ENCODE measurements at regions not wholly inside any gene's neighbourhood (a gene's known extent, or its start where the extent isn't known, plus 50 kb on each side); places are given as distances from the start of the nearest gene placed in this dataset.
"Not testable (repeated sequence)": the region's sequence is repeated elsewhere in the genome, so short reads cannot be mapped to it uniquely, and the experiment has no call there.

- Histone ChIP-seq H3K4me3 (replicated peaks; ENCODE audit: low read depth, low read length) (no peak overlapping the region), H3K36me3 (ENCODE audit: control insufficient read depth, insufficient read depth, low read length) (no peaks in the 10 kb centered on the region), H3K27me3 (replicated peaks; ENCODE audit: control insufficient read depth, insufficient read depth, low read length) (no peaks in the 10 kb centered on the region)
- TF ChIP-seq, protein P1, sequence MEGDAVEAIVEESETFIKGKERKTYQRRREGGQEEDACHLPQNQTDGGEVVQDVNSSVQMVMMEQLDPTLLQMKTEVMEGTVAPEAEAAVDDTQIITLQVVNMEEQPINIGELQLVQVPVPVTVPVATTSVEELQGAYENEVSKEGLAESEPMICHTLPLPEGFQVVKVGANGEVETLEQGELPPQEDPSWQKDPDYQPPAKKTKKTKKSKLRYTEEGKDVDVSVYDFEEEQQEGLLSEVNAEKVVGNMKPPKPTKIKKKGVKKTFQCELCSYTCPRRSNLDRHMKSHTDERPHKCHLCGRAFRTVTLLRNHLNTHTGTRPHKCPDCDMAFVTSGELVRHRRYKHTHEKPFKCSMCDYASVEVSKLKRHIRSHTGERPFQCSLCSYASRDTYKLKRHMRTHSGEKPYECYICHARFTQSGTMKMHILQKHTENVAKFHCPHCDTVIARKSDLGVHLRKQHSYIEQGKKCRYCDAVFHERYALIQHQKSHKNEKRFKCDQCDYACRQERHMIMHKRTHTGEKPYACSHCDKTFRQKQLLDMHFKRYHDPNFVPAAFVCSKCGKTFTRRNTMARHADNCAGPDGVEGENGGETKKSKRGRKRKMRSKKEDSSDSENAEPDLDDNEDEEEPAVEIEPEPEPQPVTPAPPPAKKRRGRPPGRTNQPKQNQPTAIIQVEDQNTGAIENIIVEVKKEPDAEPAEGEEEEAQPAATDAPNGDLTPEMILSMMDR (IDR thresholded peaks at IDR 0.05; ENCODE audit: insufficient read depth, low read length, poor library complexity, severe bottlenecking) = no peak
- DNase-seq (ENCODE audit: extremely low read depth, insufficient read length) = no peak
These were observed 103.0 kb upstream of the C1GALT1C1 start for GRCh38 chrX:120732879-120733278.

- Histone ChIP-seq H3K27me3 (replicated peaks; ENCODE audit: control insufficient read depth, insufficient read depth, low read length) (no peaks in the 10 kb centered on the region), H3K4me3 (replicated peaks; ENCODE audit: low read depth, low read length) (no peak overlapping the region), H3K36me3 (ENCODE audit: control insufficient read depth, insufficient read depth, low read length) (no peaks in the 10 kb centered on the region)
- DNase-seq (ENCODE audit: extremely low read depth, insufficient read length) = no peak
- TF ChIP-seq, protein P1 (IDR thresholded peaks at IDR 0.05; ENCODE audit: insufficient read depth, low read length, poor library complexity, severe bottlenecking) = no peak
These were observed 102.6 kb upstream of the C1GALT1C1 start for GRCh38 chrX:120732461-120732860.

DNA sequence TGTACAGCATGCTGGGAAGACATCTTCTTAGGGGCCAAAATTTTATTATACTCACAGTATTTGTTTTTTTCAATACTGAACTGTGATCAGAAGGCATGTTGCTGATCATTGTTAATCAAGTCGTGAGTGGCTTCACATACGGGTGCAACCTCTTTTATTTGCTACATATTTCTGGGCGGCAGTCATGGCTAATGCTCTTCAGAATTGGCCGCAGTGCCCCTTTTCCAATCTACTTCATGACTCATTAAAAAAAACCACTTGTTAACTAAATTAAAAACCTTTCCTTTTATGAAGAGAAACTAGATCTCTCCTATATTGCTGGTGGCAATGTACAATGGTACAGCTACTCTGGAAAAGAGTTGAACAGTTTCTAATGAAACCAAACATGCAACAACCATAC lies 101.5 kb upstream of the C1GALT1C1 start:
- no peak for DNase-seq (ENCODE audit: extremely low read depth, insufficient read length)
- Histone ChIP-seq H3K27me3 (replicated peaks; ENCODE audit: control insufficient read depth, insufficient read depth, low read length) (no peaks in the 10 kb centered on the region), H3K36me3 (ENCODE audit: control insufficient read depth, insufficient read depth, low read length) (no peaks in the 10 kb centered on the region), H3K4me3 (replicated peaks; ENCODE audit: low read depth, low read length) (no peak overlapping the region)
- TF ChIP-seq, protein P1 (IDR thresholded peaks at IDR 0.05; ENCODE audit: insufficient read depth, low read length, poor library complexity, severe bottlenecking) = no peak

DNA sequence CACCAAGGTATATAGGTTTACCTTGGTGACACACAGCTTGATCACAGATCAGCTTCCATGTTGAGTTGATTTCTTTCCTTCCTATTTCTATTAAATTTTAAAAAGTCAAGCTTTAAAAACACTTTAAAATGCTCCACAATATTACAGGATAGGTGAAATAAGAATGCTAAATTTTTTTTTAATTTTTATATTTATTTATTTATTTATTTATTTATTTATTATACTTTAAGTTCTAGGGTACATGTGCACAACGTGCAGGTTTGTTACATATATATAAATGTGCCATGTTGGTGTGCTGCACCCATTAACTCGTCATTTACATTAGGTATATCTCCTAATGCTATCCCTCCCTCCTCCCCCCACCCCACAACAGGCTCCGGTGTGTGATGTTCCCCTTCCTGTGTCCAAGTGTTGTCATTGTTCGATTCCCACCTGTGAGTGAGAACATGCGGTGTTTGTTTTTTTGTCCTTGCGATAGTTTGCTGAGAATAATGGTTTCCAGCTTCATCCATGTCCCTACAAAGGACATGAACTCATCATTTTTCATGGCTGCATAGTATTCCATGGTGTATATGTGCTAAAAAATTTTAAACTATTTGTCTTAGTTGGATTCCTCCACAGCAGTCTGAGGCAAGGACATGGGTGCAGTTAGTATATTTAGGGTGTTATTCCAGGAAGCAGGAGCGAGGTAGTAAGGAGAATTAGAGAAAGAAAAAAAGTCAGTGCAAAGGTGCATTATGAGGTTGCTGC lies 99.8 kb upstream of the C1GALT1C1 start:
- H3K36me3 ChIP-seq (ENCODE audit: control insufficient read depth, insufficient read depth, low read length); DNase-seq (ENCODE audit: extremely low read depth, insufficient read length): not testable (repeated sequence)

DNA sequence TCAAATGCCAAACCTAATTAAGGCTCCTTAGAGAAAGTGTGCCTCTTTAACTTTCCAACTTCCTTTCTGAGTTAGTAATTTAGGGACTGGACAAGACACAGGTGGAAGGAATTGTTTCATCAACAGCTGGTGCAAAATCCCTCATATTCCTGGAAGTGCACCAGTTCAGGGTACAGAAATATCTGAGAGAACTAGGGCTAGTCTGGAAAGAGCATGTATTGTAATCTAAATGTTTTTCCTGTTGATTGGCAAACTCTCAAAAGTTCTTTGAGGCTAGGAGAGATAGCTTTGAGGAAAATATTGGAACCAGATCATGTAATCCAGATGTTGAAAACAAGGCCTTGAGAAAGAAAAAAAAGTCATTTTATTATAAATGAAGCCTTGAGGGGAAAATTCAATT lies 98.1 kb upstream of the C1GALT1C1 start:
- Histone ChIP-seq H3K27me3 (replicated peaks; ENCODE audit: control insufficient read depth, insufficient read depth, low read length) (no peaks in the 10 kb centered on the region), H3K4me3 (replicated peaks; ENCODE audit: low read depth, low read length) (no peak overlapping the region), H3K36me3 (ENCODE audit: control insufficient read depth, insufficient read depth, low read length) (no peaks in the 10 kb centered on the region)
- DNase-seq (ENCODE audit: extremely low read depth, insufficient read length) = no peak
- TF ChIP-seq, protein P1 (IDR thresholded peaks at IDR 0.05; ENCODE audit: insufficient read depth, low read length, poor library complexity, severe bottlenecking) = no peak

More for the DNA sequence above, 99.8 kb upstream of the C1GALT1C1 start:
- H3K4me3 ChIP-seq (replicated peaks; ENCODE audit: low read depth, low read length); H3K27me3 ChIP-seq (replicated peaks; ENCODE audit: control insufficient read depth, insufficient read depth, low read length): not testable (repeated sequence)

DNA sequence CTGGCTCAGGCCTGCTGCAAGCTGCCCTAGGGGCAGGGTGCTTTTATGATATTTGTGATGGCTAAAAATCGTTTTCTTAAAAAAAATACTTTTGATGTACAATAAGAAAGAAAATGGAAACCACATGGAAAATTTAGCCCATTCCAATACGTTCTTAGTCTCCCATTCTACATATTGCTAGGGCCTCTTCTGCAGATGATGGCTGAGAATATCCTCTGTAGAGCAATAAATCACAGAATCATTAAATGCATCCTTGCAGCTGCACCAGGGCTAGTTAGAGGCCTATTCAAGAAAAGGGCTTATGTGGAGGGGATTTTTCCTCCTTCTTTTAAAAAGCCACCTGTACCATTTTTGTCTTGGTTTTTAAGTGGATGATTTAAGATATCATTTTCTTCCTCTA lies 97.6 kb upstream of the C1GALT1C1 start:
- DNase-seq (ENCODE audit: extremely low read depth, insufficient read length) = no peak
- TF ChIP-seq, protein P1 (IDR thresholded peaks at IDR 0.05; ENCODE audit: insufficient read depth, low read length, poor library complexity, severe bottlenecking) = no peak
- no peak overlapping the region for H3K4me3 ChIP-seq (replicated peaks; ENCODE audit: low read depth, low read length)

More for the DNA sequence above, 97.6 kb upstream of the C1GALT1C1 start:
- Histone ChIP-seq H3K27me3 (replicated peaks; ENCODE audit: control insufficient read depth, insufficient read depth, low read length) (no peaks in the 10 kb centered on the region), H3K36me3 (ENCODE audit: control insufficient read depth, insufficient read depth, low read length) (no peaks in the 10 kb centered on the region)

Data from GM06990 (cell line).